ENCODE measurements at regions not wholly inside any gene's neighbourhood (a gene's known extent, or its start where the extent isn't known, plus 50 kb on each side); places are given as distances from the start of the nearest gene placed in this dataset.

DNA sequence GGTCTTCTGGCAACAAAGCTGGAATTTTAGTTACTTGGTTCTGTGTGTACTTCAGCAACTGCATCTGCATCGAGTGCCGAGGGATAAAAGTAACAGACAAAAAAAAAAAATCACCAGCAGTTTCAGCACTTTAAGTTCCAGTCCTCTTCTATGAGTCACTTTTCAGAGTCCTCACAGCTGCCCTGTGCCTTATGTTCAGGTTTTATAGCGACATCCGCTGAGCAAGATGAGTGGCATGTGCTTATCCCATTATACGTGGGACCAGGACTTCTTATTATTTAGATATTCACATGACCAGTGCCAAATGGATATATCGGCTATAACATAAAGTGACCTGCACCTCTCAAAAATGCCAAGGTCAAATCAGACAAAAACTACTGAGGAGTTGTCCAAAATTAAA, 242.9 kb downstream of the FOXA2 start:
- TF ChIP-seq, protein P1, sequence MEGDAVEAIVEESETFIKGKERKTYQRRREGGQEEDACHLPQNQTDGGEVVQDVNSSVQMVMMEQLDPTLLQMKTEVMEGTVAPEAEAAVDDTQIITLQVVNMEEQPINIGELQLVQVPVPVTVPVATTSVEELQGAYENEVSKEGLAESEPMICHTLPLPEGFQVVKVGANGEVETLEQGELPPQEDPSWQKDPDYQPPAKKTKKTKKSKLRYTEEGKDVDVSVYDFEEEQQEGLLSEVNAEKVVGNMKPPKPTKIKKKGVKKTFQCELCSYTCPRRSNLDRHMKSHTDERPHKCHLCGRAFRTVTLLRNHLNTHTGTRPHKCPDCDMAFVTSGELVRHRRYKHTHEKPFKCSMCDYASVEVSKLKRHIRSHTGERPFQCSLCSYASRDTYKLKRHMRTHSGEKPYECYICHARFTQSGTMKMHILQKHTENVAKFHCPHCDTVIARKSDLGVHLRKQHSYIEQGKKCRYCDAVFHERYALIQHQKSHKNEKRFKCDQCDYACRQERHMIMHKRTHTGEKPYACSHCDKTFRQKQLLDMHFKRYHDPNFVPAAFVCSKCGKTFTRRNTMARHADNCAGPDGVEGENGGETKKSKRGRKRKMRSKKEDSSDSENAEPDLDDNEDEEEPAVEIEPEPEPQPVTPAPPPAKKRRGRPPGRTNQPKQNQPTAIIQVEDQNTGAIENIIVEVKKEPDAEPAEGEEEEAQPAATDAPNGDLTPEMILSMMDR (IDR thresholded peaks at IDR 0.05; ENCODE audit: control extremely low read depth in 1 of 3, insufficient read depth in 1 of 3, low read depth in 1 of 3, low read length in 3 of 3): no peak
- TF ChIP-seq CBX8 (IDR thresholded peaks at IDR 0.05; ENCODE audit: borderline replicate concordance, low read depth, low read length): no peak
- no peak for TF ChIP-seq CHD2 (IDR thresholded peaks at IDR 0.05; ENCODE audit: low read length)
- TF ChIP-seq CBX5 (IDR thresholded peaks at IDR 0.05; ENCODE audit: low read depth, low read length): no peak
- TF ChIP-seq FOSL1 (IDR thresholded peaks at IDR 0.05; ENCODE audit: insufficient read depth, low read depth, low read length): no peak

All from H1 (cell line).